ENCODE measurements at regions not wholly inside any gene's neighbourhood (a gene's known extent, or its start where the extent isn't known, plus 50 kb on each side); places are given as distances from the start of the nearest gene placed in this dataset.
"Not testable (repeated sequence)": the region's sequence is repeated elsewhere in the genome, so short reads cannot be mapped to it uniquely, and the experiment has no call there.

GRCh38 chr18:34531110-34531509 is 179.0 kb upstream of the DTNA start:
- no peaks in the 10 kb centered on the region for H3K36me3 Mint-ChIP-seq
- Histone ChIP-seq H3K9me3 (ENCODE audit: control insufficient read depth in 2 of 2, low read length in 2 of 2) (no peaks in the 10 kb centered on the region), H3K36me3 (ENCODE audit: control insufficient read depth, insufficient read depth, low read length) (no peaks in the 10 kb centered on the region), H3K27ac (ENCODE audit: insufficient read depth, low read length, poor library complexity, severe bottlenecking) (no peak overlapping the region), H3K4me3 (ENCODE audit: low read depth, low read length) (no peak overlapping the region), H3K4me1 (ENCODE audit: control insufficient read depth, insufficient read depth, low read length, poor library complexity, severe bottlenecking) (no peaks in the 10 kb centered on the region), H3K27me3 (ENCODE audit: control insufficient read depth, insufficient read depth, low read length) (no peaks in the 10 kb centered on the region)
- no peak overlapping the region for H3K4me3 Mint-ChIP-seq
- no peak for DNase-seq
- no peak for ATAC-seq (ENCODE audit: low read depth in 2 of 2)
- H3K9me3 Mint-ChIP-seq = peaks cover 0 to 14% (median 5%) of the 10 kb centered on the region in 7 donors
- no peaks in the 10 kb centered on the region for H3K4me1 Mint-ChIP-seq
- peaks cover 4% of the 10 kb centered on the region for H3K27me3 Mint-ChIP-seq
- no peak overlapping the region for H3K27ac Mint-ChIP-seq

DNA sequence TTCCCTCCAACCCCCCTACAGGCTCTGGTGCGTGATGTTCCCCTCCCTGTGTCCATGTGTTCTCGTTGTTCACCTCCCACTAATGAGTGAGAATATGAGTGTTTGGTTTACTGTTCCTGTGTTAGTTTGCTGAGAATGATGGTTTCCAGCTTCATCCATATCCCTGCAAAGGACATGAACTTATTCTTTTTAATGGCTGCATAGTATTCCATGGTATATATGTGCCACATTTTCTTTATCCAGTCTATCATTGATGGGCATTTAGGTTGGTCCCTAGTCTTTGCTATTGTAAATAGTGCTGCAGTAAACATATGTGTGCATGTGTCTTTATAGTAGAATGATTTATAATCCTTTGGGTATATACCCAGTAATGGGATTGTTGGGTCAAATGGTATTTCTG is 175.5 kb upstream of the DTNA start:
- not testable (repeated sequence) for H3K4me3 ChIP-seq (ENCODE audit: low read depth, low read length); DNase-seq; H3K36me3 Mint-ChIP-seq; H3K4me1 ChIP-seq (ENCODE audit: control insufficient read depth, insufficient read depth, low read length, poor library complexity, severe bottlenecking); H3K27me3 Mint-ChIP-seq; H3K27ac Mint-ChIP-seq; H3K4me1 Mint-ChIP-seq; H3K27me3 ChIP-seq (ENCODE audit: control insufficient read depth, insufficient read depth, low read length); H3K36me3 ChIP-seq (ENCODE audit: control insufficient read depth, insufficient read depth, low read length); H3K9me3 ChIP-seq (ENCODE audit: control insufficient read depth in 2 of 2, low read length in 2 of 2); H3K27ac ChIP-seq (ENCODE audit: insufficient read depth, low read length, poor library complexity, severe bottlenecking); ATAC-seq (ENCODE audit: low read depth in 2 of 2)
- Mint-ChIP-seq H3K4me3 (peak overlapping the region in 1 of 4 donors; percentile 11), H3K9me3 (peaks cover 0 to 13% (median 5%) of the 10 kb centered on the region in 7 donors)

- Histone ChIP-seq H3K27ac (ENCODE audit: insufficient read depth, low read length, poor library complexity, severe bottlenecking) (no peak overlapping the region), H3K9me3 (ENCODE audit: control insufficient read depth in 2 of 2, low read length in 2 of 2) (no peaks in the 10 kb centered on the region), H3K4me1 (ENCODE audit: control insufficient read depth, insufficient read depth, low read length, poor library complexity, severe bottlenecking) (no peaks in the 10 kb centered on the region), H3K4me3 (ENCODE audit: low read depth, low read length) (no peak overlapping the region), H3K27me3 (ENCODE audit: control insufficient read depth, insufficient read depth, low read length) (no peaks in the 10 kb centered on the region), H3K36me3 (ENCODE audit: control insufficient read depth, insufficient read depth, low read length) (no peaks in the 10 kb centered on the region)
- no peak for DNase-seq
- no peak overlapping the region for H3K27ac Mint-ChIP-seq
- H3K4me1 Mint-ChIP-seq = no peaks in the 10 kb centered on the region
- H3K36me3 Mint-ChIP-seq = no peaks in the 10 kb centered on the region
- no peaks in the 10 kb centered on the region for H3K27me3 Mint-ChIP-seq
- H3K9me3 Mint-ChIP-seq = peaks cover 0 to 8% (median 3%) of the 10 kb centered on the region in 7 donors
- H3K4me3 Mint-ChIP-seq = no peak overlapping the region
- ATAC-seq (ENCODE audit: low read depth in 2 of 2) = no peak
Measured at GRCh38 chr18:34540897-34541296, 169.2 kb upstream of the DTNA start.

GRCh38 chr18:34542625-34543024 is 167.5 kb upstream of the DTNA start:
- Mint-ChIP-seq H3K4me1 (no peaks in the 10 kb centered on the region), H3K4me3 (no peak overlapping the region), H3K36me3 (no peaks in the 10 kb centered on the region), H3K27me3 (no peaks in the 10 kb centered on the region), H3K9me3 (peaks cover 0 to 11% (median 3%) of the 10 kb centered on the region in 7 donors), H3K27ac (no peak overlapping the region)
- H3K9me3 ChIP-seq (ENCODE audit: control insufficient read depth in 2 of 2, low read length in 2 of 2) = no peaks in the 10 kb centered on the region
- DNase-seq = no peak
- no peak for ATAC-seq (ENCODE audit: low read depth in 2 of 2)
- no peaks in the 10 kb centered on the region for H3K27me3 ChIP-seq (ENCODE audit: control insufficient read depth, insufficient read depth, low read length)
- H3K4me1 ChIP-seq (ENCODE audit: control insufficient read depth, insufficient read depth, low read length, poor library complexity, severe bottlenecking) = no peaks in the 10 kb centered on the region
- no peaks in the 10 kb centered on the region for H3K36me3 ChIP-seq (ENCODE audit: control insufficient read depth, insufficient read depth, low read length)
- H3K27ac ChIP-seq (ENCODE audit: insufficient read depth, low read length, poor library complexity, severe bottlenecking) = no peak overlapping the region
- H3K4me3 ChIP-seq (ENCODE audit: low read depth, low read length) = no peak overlapping the region

DNA sequence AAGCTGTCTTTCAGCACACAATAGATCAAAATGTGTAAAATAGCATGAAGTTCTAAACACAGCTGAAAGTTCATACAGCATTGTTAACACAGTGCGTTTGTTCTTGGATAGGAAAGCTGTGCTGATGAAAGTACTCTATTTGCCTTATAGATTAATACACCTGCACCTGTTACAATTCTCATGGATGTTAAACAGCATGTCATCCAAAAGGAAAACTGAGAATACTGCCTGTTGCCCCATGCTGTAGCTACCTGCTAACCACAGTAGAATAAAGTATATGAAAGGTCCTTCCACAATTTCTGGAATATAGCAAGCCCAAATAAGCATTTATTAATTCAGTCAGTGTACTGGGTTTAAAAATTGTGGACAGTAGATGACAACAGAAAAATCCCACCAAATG is 166.7 kb upstream of the DTNA start:
- DNase-seq (no peak), ATAC-seq (ENCODE audit: low read depth in 2 of 2) (no peak)
- no peaks in the 10 kb centered on the region for H3K27me3 ChIP-seq (ENCODE audit: control insufficient read depth, insufficient read depth, low read length)
- H3K36me3 ChIP-seq (ENCODE audit: control insufficient read depth, insufficient read depth, low read length) = no peaks in the 10 kb centered on the region
- H3K9me3 ChIP-seq (ENCODE audit: control insufficient read depth in 2 of 2, low read length in 2 of 2) = no peaks in the 10 kb centered on the region
- Mint-ChIP-seq H3K9me3 (peaks cover 0 to 11% (median 3%) of the 10 kb centered on the region in 7 donors), H3K4me1 (no peaks in the 10 kb centered on the region), H3K27me3 (no peaks in the 10 kb centered on the region), H3K4me3 (no peak overlapping the region), H3K36me3 (no peaks in the 10 kb centered on the region), H3K27ac (no peak overlapping the region)
- H3K4me3 ChIP-seq (ENCODE audit: low read depth, low read length) = no peak overlapping the region
- H3K27ac ChIP-seq (ENCODE audit: insufficient read depth, low read length, poor library complexity, severe bottlenecking) = no peak overlapping the region
- H3K4me1 ChIP-seq (ENCODE audit: control insufficient read depth, insufficient read depth, low read length, poor library complexity, severe bottlenecking) = no peaks in the 10 kb centered on the region

DNA sequence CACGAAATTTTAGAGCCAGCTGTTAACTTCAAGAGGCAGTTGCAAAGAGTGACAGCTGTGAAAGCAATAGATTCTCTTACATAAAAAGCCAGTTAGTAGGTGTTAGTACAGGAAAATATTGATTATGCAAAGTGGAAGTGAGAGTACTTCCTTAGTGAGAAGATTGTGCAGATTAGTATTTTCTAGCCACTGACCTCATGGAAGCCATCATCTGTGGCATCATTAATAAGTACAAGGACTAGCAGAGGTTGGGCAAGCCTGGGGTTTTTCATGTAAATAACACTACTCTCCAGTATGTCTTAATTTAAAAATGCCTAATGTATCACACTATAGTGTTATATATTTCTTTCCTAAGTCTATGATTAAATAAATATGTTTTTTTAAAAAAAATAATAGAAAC is 166.2 kb upstream of the DTNA start:
- no peaks in the 10 kb centered on the region for H3K4me1 ChIP-seq (ENCODE audit: control insufficient read depth, insufficient read depth, low read length, poor library complexity, severe bottlenecking)
- H3K4me3 Mint-ChIP-seq = no peak overlapping the region
- H3K36me3 Mint-ChIP-seq = no peaks in the 10 kb centered on the region
- H3K27me3 ChIP-seq (ENCODE audit: control insufficient read depth, insufficient read depth, low read length) = no peaks in the 10 kb centered on the region
- peaks cover 0 to 1% of the 10 kb centered on the region in 2 experiments for H3K9me3 ChIP-seq (ENCODE audit: control insufficient read depth in 2 of 2, low read length in 2 of 2)
- H3K4me1 Mint-ChIP-seq = no peaks in the 10 kb centered on the region
- H3K27ac Mint-ChIP-seq = no peak overlapping the region
- ATAC-seq (ENCODE audit: low read depth in 2 of 2) (no peak), DNase-seq (no peak)
- no peak overlapping the region for H3K27ac ChIP-seq (ENCODE audit: insufficient read depth, low read length, poor library complexity, severe bottlenecking)
- H3K36me3 ChIP-seq (ENCODE audit: control insufficient read depth, insufficient read depth, low read length) = no peaks in the 10 kb centered on the region
- H3K27me3 Mint-ChIP-seq = no peaks in the 10 kb centered on the region
- peaks cover 0 to 11% (median 4%) of the 10 kb centered on the region in 7 donors for H3K9me3 Mint-ChIP-seq
- no peak overlapping the region for H3K4me3 ChIP-seq (ENCODE audit: low read depth, low read length)

DNA sequence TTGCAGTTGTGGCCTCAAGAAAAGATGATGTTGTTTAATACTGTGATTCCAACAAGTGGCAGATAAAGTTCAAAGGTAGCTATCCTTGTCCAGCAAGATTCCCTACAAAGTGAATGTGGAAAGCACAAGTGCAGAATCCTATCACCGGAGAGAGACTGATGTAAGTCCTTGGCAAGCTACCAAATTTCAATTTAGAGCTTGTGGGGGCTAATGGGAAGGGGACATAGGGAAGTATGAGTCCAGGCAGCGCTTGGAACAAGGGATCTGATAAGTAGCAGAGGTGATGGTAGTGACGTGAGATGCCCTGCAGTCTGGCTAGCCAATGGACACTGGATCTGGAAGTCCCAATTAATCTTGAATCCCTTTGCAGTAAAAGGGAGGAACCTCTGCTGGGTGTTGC is 165.2 kb upstream of the DTNA start:
- Histone ChIP-seq H3K9me3 (ENCODE audit: control insufficient read depth in 2 of 2, low read length in 2 of 2) (peaks cover 0 to 3% of the 10 kb centered on the region in 2 experiments), H3K4me1 (ENCODE audit: control insufficient read depth, insufficient read depth, low read length, poor library complexity, severe bottlenecking) (no peaks in the 10 kb centered on the region), H3K4me3 (ENCODE audit: low read depth, low read length) (no peak overlapping the region), H3K36me3 (ENCODE audit: control insufficient read depth, insufficient read depth, low read length) (no peaks in the 10 kb centered on the region), H3K27me3 (ENCODE audit: control insufficient read depth, insufficient read depth, low read length) (no peaks in the 10 kb centered on the region), H3K27ac (ENCODE audit: insufficient read depth, low read length, poor library complexity, severe bottlenecking) (no peak overlapping the region)
- peaks cover 0 to 11% (median 4%) of the 10 kb centered on the region in 7 donors for H3K9me3 Mint-ChIP-seq
- no peak overlapping the region for H3K4me3 Mint-ChIP-seq
- no peak for ATAC-seq (ENCODE audit: low read depth in 2 of 2)
- H3K36me3 Mint-ChIP-seq = no peaks in the 10 kb centered on the region
- H3K4me1 Mint-ChIP-seq = no peaks in the 10 kb centered on the region
- H3K27me3 Mint-ChIP-seq = no peaks in the 10 kb centered on the region
- DNase-seq = no peak
- H3K27ac Mint-ChIP-seq = no peak overlapping the region

DNA sequence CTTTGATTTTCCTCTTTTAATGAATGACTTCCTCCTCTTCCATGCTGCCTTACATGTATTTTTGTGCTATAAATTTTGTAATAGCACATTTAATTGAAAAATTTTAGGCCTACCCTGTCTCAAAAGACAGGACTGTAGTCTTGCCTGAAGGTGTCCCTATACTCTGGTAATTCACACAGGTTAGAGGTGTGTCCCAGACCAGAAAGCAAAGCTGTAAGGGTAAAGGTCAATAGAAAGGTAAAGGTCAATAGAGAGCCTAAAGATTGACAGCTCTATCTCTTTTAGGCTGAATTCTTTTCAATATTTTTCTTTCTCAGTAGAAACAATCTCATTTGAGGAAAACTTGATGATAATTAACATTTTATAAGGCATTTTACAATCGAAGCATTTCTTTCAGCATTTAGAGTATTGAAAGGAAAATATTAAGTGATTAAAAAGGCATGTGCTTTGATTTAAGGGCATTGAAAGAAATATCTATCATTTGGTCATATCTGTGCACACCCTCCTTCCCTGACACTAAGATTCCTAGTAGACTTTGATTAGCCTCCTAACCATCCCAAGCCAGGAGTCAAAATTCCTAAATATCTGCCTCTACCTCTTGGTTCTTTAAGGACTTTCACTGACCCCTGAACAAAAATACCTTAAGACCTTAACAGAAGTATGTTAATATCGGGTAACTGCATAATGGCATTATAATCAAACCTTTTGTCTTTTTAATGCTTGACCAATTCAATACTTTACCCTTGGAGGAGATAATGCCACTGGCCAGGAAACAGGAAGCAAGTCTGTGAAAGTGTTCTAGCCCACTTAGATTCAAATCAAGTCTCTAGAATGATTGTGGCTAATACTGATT is 161.8 kb upstream of the DTNA start:
- no peak for ATAC-seq (ENCODE audit: low read depth in 2 of 2)
- Histone ChIP-seq H3K9me3 (ENCODE audit: control insufficient read depth in 2 of 2, low read length in 2 of 2) (peaks cover 0 to 3% of the 10 kb centered on the region in 2 experiments), H3K27ac (ENCODE audit: insufficient read depth, low read length, poor library complexity, severe bottlenecking) (no peak overlapping the region), H3K4me1 (ENCODE audit: control insufficient read depth, insufficient read depth, low read length, poor library complexity, severe bottlenecking) (no peaks in the 10 kb centered on the region), H3K27me3 (ENCODE audit: control insufficient read depth, insufficient read depth, low read length) (no peaks in the 10 kb centered on the region), H3K36me3 (ENCODE audit: control insufficient read depth, insufficient read depth, low read length) (no peaks in the 10 kb centered on the region), H3K4me3 (ENCODE audit: low read depth, low read length) (no peak overlapping the region)
- no peaks in the 10 kb centered on the region for H3K4me1 Mint-ChIP-seq
- H3K36me3 Mint-ChIP-seq = no peaks in the 10 kb centered on the region
- H3K4me3 Mint-ChIP-seq = no peak overlapping the region
- no peak for DNase-seq
- no peak overlapping the region for H3K27ac Mint-ChIP-seq
- peaks cover 0 to 15% (median 4%) of the 10 kb centered on the region in 7 donors for H3K9me3 Mint-ChIP-seq
- no peaks in the 10 kb centered on the region for H3K27me3 Mint-ChIP-seq

Data from CD4-positive, CD25-positive, alpha-beta regulatory T cell (primary cell).